Stimulated activated CD8-positive, alpha-beta memory T cell treated with anti-CD3 and anti-CD28 coated beads, Interleukin-7, amount 100 ng/mL, for 48 hours (primary cell): ENCODE measurements at regions not wholly inside any gene's neighbourhood (a gene's known extent, or its start where the extent isn't known, plus 50 kb on each side); places are given as distances from the start of the nearest gene placed in this dataset.

ENCODE experiments used
- DNase-seq, 2 donors: peaks; one replicate each; pipeline ENCODE4 v3.0.0-alpha.2; 2020; ENCODE audit warnings: low read depth in 1 of 2; ENCODE audit errors: extremely low read depth in 1 of 2

- DNase-seq, result no peak
Observed at GRCh38 chr9:88751781-88752180, 216.8 kb downstream of the NXNL2 start.

DNA sequence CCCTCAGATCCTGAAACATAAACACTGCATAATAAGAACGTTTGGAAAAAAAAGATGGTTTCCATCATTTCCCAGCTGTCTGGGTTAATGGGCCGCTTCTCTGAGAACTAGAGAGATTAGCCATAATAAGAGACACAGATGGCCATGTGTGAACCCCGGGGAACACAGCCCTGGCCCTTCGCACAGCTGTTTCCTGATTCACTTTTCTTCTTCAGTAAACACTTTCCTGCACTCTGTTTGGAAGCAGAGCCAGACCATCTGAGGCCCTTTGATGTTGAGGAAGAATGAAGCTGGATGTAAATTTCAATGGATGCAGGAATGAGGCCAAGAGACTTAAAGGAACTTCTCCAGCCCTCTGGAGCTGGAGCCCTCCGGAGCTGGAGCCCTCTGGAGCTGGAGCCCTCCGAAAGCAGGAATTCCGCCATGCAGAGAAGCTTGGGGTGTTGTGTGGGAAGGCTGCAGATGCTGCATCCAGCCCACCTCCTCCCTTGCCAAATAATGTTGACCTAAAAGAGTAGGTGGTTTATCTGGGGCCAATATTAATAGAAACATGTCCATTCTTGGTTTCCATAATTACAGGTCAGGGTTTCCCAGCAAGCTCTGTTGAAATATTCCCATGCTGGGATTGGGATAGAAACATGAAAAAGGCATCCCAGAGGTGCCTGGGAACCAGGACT, 218.9 kb downstream of the NXNL2 start:
- no peak for DNase-seq

GRCh38 chr9:88754452-88754851, 219.5 kb downstream of the NXNL2 start:
- no peak for DNase-seq

DNA sequence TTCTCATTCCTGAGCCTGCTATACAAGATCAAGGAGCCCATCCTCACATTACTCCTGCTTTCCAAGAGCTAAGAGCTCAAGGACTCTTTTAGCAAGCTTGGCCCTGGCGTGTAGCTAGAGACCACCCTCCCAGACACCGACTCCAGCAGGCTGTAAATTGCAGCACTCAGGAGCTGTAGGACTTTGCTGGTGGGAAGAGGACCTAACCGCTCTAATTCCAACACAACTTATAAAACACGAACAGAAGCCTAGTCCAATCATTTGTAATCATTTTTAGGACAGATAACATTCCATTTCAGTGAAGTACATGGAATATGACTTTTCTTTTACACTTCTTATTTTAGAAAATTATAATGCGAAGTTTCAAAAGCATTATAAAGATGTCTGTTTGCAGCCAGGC, 219.9 kb downstream of the NXNL2 start:
- no peak for DNase-seq

DNA sequence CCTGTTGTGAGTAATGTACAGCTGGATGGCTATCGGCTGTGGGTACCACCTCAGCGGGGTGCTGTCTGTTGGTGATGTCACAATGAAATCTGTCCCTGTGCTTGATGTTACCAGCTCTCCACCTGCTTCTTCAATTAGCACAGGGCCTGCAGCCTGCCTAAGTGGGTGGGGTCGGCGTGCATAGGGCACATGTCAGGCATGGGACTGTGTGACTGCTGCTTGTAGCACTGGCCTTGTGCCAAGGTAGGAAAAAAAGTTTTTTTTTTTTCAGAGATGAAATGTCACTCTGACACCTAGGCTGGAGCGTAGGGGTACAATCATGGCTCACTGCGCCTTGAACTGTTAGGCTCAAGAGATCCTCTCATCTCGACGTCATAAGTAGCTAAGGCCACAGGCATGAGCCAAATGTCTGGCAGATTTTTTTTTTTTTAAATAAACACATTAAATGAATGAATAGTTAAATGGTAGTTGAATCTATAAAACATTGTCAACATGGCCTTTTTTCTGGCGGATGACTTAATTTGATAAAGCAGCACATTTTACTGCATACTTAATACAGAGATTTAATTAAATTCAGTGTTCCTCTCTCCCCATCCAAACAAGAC, 222.5 kb downstream of the NXNL2 start:
- DNase-seq, result no peak

DNA sequence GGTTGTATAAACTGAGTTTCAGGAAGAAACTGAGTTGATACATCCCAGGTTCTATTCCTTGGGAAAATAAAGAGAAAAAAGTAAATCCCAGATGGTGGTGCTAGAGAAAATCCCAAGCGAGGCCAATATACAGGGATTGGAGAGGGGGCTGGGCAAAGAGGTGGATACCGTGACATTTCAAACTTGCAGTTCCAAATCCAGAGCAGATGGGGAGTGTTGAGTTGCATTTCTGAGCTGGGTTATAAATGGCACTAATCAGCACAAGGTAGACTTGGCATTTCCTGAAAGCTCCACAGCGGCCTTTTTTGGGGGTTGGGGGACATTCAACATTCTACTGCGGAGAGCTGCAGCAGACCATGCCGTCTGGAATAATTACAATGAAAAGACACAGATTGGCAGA, 224.4 kb downstream of the NXNL2 start:
- no peak for DNase-seq

- no peak for DNase-seq
Observed at GRCh38 chr9:88766778-88767503, 224.3 kb upstream of the S1PR3 start.

DNA sequence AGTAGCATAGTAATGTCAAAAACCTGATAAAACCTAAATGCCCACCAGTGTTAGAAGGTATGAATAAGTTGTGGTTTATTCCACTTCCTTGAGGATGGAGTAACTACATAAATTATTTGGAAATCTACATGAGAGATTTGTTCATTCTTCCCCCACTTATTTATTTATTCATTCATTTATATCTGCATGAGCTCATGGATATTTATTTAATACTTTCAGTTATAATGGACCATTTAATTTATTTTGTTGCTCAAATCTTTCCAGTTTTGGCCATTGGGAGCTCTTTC, 223.8 kb upstream of the S1PR3 start:
- DNase-seq, result no peak

DNA sequence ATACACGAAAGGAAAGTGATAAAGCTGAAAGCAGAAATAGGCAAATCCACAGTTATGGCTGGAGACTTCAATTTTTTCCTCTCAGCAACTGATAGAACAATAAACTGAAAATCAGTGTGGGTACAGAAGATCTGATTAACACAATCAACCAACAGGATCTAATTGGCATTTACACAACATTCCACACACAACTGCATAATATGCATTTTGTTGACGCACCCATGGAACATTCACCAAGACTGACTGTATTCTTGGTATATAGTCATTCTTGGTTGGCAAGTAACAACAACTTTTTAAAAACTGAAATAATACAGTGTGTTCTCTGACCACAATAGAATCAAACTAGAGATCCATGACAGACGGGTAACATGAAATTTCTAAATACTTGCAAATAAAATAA, 218.7 kb upstream of the S1PR3 start:
- DNase-seq, result no peak

DNA sequence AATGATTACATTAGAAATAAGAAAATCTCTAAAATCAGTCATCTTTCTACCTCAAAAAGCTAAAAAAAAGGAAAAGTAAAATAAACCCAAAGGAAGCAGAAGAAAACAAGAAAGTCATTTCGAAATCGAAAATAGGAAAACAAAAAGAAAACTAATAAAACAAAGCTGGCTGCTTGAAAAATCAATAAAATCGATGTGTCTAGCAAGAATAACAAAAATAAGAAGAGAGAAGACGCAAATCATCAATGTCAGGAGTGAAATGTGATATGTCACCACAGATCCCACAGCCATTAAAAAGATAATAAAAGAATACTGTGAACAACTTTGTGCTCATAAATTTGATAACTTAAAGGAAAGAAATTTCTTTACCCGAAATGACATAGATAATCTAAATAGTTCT, 218.1 kb upstream of the S1PR3 start:
- no peak for DNase-seq

GRCh38 chr9:88773627-88774244, 217.5 kb upstream of the S1PR3 start:
- no peak for DNase-seq

GRCh38 chr9:88775037-88775471, 216.2 kb upstream of the S1PR3 start:
- no peak for DNase-seq

GRCh38 chr9:88775559-88775958, 215.7 kb upstream of the S1PR3 start:
- no peak for DNase-seq

- DNase-seq, result no peak
Observed at GRCh38 chr9:88775966-88776365, 215.3 kb upstream of the S1PR3 start.

DNA sequence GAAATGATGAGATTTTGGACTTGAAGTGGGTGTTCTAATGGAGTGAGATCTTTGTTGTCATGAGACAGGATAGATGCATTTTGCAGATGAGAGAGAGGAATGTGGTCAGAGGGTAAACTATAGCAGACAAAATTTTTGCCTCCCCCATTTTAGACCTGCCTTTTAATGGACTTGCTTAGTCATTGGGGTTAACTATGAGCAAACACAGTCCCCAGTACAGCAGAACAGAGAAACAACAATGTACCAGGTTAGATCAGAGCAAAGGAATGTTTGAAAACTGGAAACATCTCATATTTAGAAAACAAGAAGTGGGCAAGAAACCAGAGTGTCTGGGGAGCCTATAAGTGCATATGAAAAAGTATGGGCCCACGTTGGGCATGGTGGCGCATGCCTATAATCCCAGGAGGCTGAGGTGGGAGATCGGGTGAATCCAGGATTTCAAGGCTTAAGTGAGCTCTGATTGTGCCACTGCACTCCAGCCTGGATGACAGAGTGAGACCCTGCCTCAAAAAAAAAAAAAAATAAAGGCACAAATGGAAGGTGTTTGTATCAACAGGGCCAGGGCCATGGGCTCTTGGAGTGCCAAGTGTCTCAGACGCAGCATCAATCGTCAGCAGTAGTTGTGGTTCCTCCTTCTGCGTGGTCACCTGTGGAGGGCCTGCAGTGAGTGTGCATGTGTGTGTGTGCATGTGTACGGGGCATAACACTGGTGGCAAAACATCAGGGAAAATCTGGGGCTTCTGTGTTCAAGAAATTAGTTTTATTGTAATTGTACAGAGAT, 214.4 kb upstream of the S1PR3 start:
- DNase-seq, result no peak

DNA sequence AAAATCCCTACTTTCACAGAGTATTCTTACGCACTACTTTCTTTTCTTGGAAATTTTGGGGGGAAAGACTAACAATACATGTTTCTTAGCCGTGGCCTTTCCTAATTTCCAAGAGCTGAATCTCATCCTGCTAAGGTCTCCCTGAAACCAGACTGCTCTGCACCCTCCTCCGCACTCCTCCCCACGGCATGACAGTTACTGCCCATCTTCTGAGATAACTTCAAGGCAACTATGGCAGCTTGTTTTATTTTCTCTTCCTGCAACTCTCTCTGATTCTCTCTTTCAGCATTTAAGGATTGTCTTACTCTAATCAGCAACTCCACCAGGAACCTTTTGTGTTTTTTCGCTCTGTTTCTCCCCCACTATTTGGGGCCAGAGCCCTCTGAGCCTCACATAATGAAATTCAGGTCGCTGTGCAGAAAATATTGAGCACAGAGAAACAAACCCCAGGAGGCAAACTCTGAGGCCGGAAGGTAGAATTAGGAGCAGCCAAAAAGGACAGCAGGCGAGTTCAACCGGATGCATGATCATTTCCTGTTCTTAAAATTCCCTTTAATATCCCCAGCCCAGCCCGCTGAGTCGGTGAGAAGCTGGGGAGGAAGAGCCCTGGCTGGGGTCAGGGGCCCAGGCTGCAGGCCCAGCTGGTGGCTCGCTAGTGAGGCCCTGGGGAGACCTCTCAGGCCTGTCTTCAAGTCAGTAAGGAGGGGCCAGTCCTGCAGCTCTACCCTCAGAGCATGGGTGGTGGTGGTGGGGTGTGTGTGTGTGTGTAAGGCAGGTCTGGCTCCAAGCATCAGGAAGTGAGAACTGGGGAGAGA, 213.6 kb upstream of the S1PR3 start:
- DNase-seq, result no peak

DNA sequence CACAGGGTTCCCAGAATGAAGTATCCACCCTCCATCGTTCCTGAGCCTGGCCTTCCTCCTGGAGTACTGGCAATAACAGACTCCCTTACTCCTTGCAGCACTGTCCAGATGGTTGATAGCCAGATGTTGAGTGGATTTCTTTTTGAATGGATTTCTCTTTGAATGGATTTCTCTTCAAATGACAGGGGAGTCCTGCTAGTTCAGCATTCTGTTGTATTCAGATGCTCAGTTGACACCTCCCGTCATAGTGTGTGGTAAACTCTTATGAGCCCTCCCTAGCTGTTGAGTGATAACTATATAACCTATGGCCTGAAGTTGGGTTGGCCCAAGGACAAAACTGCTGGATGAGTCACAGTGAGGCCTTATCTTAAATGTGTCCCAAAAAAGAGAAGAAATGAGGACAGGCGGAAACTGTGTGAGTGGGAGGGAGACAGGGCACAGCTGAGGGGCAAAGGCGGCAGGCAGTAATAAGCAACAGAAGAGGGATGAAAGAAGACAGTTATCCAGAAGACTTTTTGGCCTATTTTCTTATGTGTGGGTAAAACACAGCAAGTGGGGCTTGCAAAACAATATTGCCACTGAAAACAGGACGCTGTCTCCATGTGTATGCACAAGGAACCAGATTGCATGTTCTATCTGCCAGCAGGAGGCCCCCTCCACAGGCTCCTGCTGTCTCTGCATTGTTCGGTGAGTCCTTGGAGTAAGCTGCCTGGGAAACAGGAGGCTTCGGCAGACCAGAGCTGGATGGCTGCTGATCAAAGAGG, 209.5 kb upstream of the S1PR3 start:
- no peak for DNase-seq

GRCh38 chr9:88782931-88783710, 208.1 kb upstream of the S1PR3 start:
- no peak for DNase-seq

- no peak for DNase-seq
Observed at GRCh38 chr9:88783711-88784083, 207.6 kb upstream of the S1PR3 start.
